IMR-90 (cell line): ENCODE measurements at regions not wholly inside any gene's neighbourhood (a gene's known extent, or its start where the extent isn't known, plus 50 kb on each side); places are given as distances from the start of the nearest gene placed in this dataset.

Experiments used
- ATAC-seq: fragments of 200-7000 bp; cut with Tn5 transposase; 2 replicates; pipeline ENCODE4 v1.9.1; 2020; ENCODE audit warnings: low read depth, mild to moderate bottlenecking, moderate library complexity
- BruUV-seq: library from RNA; stranded (reverse); fragments of 400-500 nt; replicated peaks from 2 replicates; lab custom pipeline; 2021; lab: Mats Ljungman, UMichigan
- CTCF ChIA-PET: fragments of 300-600 bp; formaldehyde crosslinking; extraction: SDS; loops from one replicate; lab custom pipeline; 2021; ENCODE audit warnings: antibody characterized with exemption; lab: Yijun Ruan, JAX
- POLR2A ChIA-PET: fragments of 300-600 bp; sonication (Branson Sonifier 250); formaldehyde crosslinking; loops from one replicate; lab custom pipeline; 2022; ENCODE audit warnings: antibody characterized with exemption; ENCODE audit not compliant: unreplicated experiment; lab: Charles Lee
- DNase-seq: peaks from one replicate; pipeline ENCODE4 v3.0.0; 2013
- H2AFZ ChIP-seq: replicated peaks from 2 replicates; pipeline ENCODE3; 2013; ENCODE audit warnings: low read length, mild to moderate bottlenecking; ENCODE audit not compliant: poor library complexity
- H2AK5ac ChIP-seq: 2 replicates; pipeline ENCODE4 v1.6.1; 2013; ENCODE audit warnings: low read depth, low read length, inconsistent platforms
- H2AK9ac ChIP-seq: replicated peaks from 2 replicates; pipeline ENCODE3; 2013; ENCODE audit warnings: mild to moderate bottlenecking, low read depth, low read length, moderate library complexity; ENCODE audit not compliant: poor library complexity
- H2BK120ac ChIP-seq: 2 replicates; pipeline ENCODE4 v1.6.1; 2013; ENCODE audit warnings: low read depth, low read length, inconsistent platforms
- H2BK15ac ChIP-seq: 3 replicates; pipeline ENCODE4 v1.6.1; 2013; ENCODE audit warnings: low read depth, low read length, inconsistent platforms
- H2BK20ac ChIP-seq: 2 replicates; pipeline ENCODE4 v1.6.1; 2013; ENCODE audit warnings: low read depth, mild to moderate bottlenecking, inconsistent platforms, low read length, moderate library complexity
- H2BK5ac ChIP-seq: 2 replicates; pipeline ENCODE4 v1.6.1; 2013; ENCODE audit warnings: mild to moderate bottlenecking, low read depth, low read length, inconsistent platforms; ENCODE audit not compliant: poor library complexity, severe bottlenecking
- H3K14ac ChIP-seq: replicated peaks from 2 replicates; pipeline ENCODE4 v1.6.1; 2013; ENCODE audit warnings: low read depth, low read length, inconsistent platforms
- H3K18ac ChIP-seq: 2 replicates; pipeline ENCODE4 v1.6.1; 2013; ENCODE audit warnings: low read depth, low read length, control low read depth
- H3K23ac ChIP-seq: 2 replicates; pipeline ENCODE4 v1.6.1; 2013; ENCODE audit warnings: low read depth, low read length, inconsistent platforms
- H3K27ac ChIP-seq: 2 replicates; pipeline ENCODE4 v1.5.1; 2013; ENCODE audit warnings: mild to moderate bottlenecking, control low read depth, low read length; ENCODE audit not compliant: insufficient read depth
- H3K27me3 ChIP-seq: 2 replicates; pipeline ENCODE4 v1.6.1; 2013; ENCODE audit warnings: low read length; ENCODE audit not compliant: control insufficient read depth, insufficient read depth
- H3K36me3 ChIP-seq: 2 replicates; pipeline ENCODE4 v1.6.1; 2013; ENCODE audit warnings: low read length, mixed read lengths; ENCODE audit not compliant: control insufficient read depth, insufficient read depth
- H3K4ac ChIP-seq: 2 replicates; pipeline ENCODE4 v1.6.1; 2013; ENCODE audit warnings: low read depth, low read length, inconsistent platforms
- H3K4me1 ChIP-seq: 2 replicates; pipeline ENCODE4 v1.6.1; 2013; ENCODE audit warnings: low read length, mixed read lengths; ENCODE audit not compliant: control insufficient read depth, insufficient read depth
- H3K4me2 ChIP-seq: 2 replicates; pipeline ENCODE4 v1.6.1; 2013; ENCODE audit warnings: low read depth, mild to moderate bottlenecking, control low read depth, low read length, moderate library complexity
- H3K4me3 ChIP-seq: 2 replicates; pipeline ENCODE4 v1.5.1; 2013; ENCODE audit warnings: low read depth, mild to moderate bottlenecking, control low read depth, low read length, moderate library complexity; ENCODE audit not compliant: insufficient read depth
- H3K56ac ChIP-seq: 2 replicates; pipeline ENCODE4 v1.6.1; 2013; ENCODE audit warnings: low read length, inconsistent platforms; ENCODE audit not compliant: insufficient read depth; ENCODE audit errors: extremely low read depth
- H3K79me1 ChIP-seq, 2 experiments: 2 replicates each; pipeline ENCODE4 v1.6.1; 2013; ENCODE audit warnings: low read length in 2 of 2, inconsistent platforms in 1 of 2, low read depth in 1 of 2
- H3K9ac ChIP-seq: 2 replicates; pipeline ENCODE4 v1.6.1; 2013; ENCODE audit warnings: low read depth, low read length, control low read depth
- H3K9me1 ChIP-seq: 2 replicates; pipeline ENCODE4 v1.6.1; 2013; ENCODE audit warnings: low read length, inconsistent platforms; ENCODE audit not compliant: insufficient read depth
- H3K9me3 ChIP-seq: 2 replicates; pipeline ENCODE4 v1.6.1; 2013; ENCODE audit warnings: low read length; ENCODE audit not compliant: control insufficient read depth, insufficient read depth
- H4K20me1 ChIP-seq: 2 replicates; pipeline ENCODE4 v1.6.1; 2013; ENCODE audit warnings: low read length, inconsistent platforms; ENCODE audit not compliant: insufficient read depth
- H4K5ac ChIP-seq: 2 replicates; pipeline ENCODE4 v1.6.1; 2013; ENCODE audit warnings: mild to moderate bottlenecking, low read depth, low read length, control low read depth
- H4K8ac ChIP-seq, 2 experiments: 2 replicates each; pipeline ENCODE4 v1.6.1; 2013; ENCODE audit warnings: low read depth in 2 of 2, low read length in 2 of 2, control low read depth in 1 of 2, inconsistent platforms in 1 of 2
- H4K91ac ChIP-seq: 2 replicates; pipeline ENCODE4 v1.6.1; 2013; ENCODE audit warnings: low read depth, low read length, inconsistent platforms; ENCODE audit not compliant: insufficient read depth
- CHD1 ChIP-seq: IDR thresholded peaks from 2 replicates; pipeline ENCODE4 v1.6.1; 2012; ENCODE audit warnings: low read depth, low read length, improper control_type of control experiment
- NFE2L2 ChIP-seq: fragments of 150-350 bp; IDR thresholded peaks from 2 replicates; pipeline ENCODE4 v1.6.1; 2016; ENCODE audit warnings: low read depth, mild to moderate bottlenecking, low read length
- RFX5 ChIP-seq: IDR thresholded peaks from 2 replicates; pipeline ENCODE4 v1.8.0; 2012; ENCODE audit warnings: low read depth, mild to moderate bottlenecking, low read length, moderate library complexity
- WGBS, 2 experiments: methylation state at CpG; one replicate each; pipeline versions ENCODE4 v1.1.5 to v1.1.7; 2013; ENCODE audit warnings: missing lambda C conversion rate in 2 of 2; ENCODE audit not compliant: insufficient read length in 1 of 2; ENCODE audit errors: extremely low coverage in 2 of 2; 5-methylcytosine and 5-hydroxymethylcytosine counted together
- dilution Hi-C: fragments of 300-500 bp; cut with HindIII; formaldehyde crosslinking; loops from one replicate; pipeline ENCODE4 v1.14.3; 2018; ENCODE audit warnings: low sequenced_read_pairs; ENCODE audit not compliant: unreplicated experiment
- in situ Hi-C: fragments of 300-500 bp; cut with MboI; formaldehyde crosslinking; loops from 3 replicates; pipeline ENCODE4 v1.14.3; 2019; ENCODE audit warnings: low sequenced_read_pairs, inconsistent platforms, mixed read lengths
- intact Hi-C: fragments of 100-400 bp; cut with micrococcal nuclease; formaldehyde crosslinking; loops from 2 replicates; pipeline ENCODE4 v1.10.0; 2022
- TF ChIP-seq, protein P1 (sequence below): conservative IDR thresholded peaks from 2 replicates; pipeline ENCODE4 v1.5.1; 2012; ENCODE audit warnings: mild to moderate bottlenecking, low read depth, low read length, improper control_type of control experiment

DNA sequence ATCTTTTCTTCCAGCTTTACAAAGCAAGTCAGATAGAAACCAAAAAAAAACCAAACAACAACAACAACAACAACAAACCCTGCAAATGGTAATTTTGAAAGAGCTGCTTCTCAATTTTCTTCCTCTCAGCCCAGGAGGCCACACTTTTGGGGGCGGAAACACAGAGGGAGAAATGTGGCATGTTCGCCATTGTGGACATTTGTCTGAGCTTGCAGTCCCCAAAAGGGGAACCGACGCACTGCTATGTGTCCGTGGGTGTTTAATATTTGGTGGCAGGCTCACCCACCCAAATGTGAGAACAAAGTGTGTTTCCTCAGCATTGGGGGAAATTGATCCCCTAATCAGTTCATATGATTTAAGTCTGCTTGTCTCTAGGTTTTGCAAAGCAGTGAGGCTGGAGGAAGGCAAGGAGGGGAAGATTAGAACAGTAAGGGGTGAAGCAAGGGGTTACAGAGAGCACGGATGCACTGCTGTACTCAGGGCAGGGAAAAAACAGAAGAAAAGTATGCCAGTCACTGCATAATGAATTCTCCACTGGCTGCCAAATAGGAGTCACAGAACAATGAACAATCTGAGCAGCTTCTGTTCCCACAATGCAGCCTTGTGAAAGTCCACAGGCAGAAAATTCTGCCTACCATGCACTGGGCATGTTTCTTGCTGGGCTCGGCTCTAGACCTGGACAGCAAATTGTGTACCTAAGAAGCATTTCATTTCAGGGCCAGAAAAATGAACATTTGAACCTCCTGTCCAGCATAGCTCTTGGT, 74.7 kb upstream of the GPM6B start:
- Histone ChIP-seq H4K8ac (no peak overlapping the region), H3K4me2 (no peak overlapping the region), H3K9me1 (no peaks in the 10 kb centered on the region), H2AK5ac (no peak overlapping the region), H3K14ac (no peak overlapping the region), H3K23ac (no peak overlapping the region), H4K91ac (no peak overlapping the region), H2BK20ac (no peak overlapping the region), H3K18ac (no peak overlapping the region), H3K56ac (no peak overlapping the region), H3K79me1 (no peaks in the 10 kb centered on the region), H2BK120ac (no peak overlapping the region), H2BK5ac (no peak overlapping the region), H3K27me3 (peaks cover 7% of the 10 kb centered on the region; the same call in 1 of the 2 replicates), H3K9ac (no peak overlapping the region), H3K4me3 (no peak overlapping the region), H3K9me3 (no peaks in the 10 kb centered on the region), H3K4me1 (no peaks in the 10 kb centered on the region), H4K5ac (no peak overlapping the region), H2AK9ac (no peak overlapping the region), H4K20me1 (no peaks in the 10 kb centered on the region), H3K36me3 (no peaks in the 10 kb centered on the region), H3K27ac (no peak overlapping the region), H2AFZ (no peak overlapping the region), H2BK15ac (no peak overlapping the region), H3K4ac (no peak overlapping the region)
- no peak for DNase-seq
- no peak for ATAC-seq
- intact Hi-C loops = no loop called here
- in situ Hi-C loops = no loop called here
- 33% methylated on average over 2 of the region's 7 CpGs; no CpG with 5 or more reads in 1 of the 2 experiments for WGBS, 2 experiments
- no TSS peak for BruUV-seq
- dilution Hi-C loops = no loop called here
- CTCF ChIA-PET = interaction anchor here (1.0 kb wide), 1 partner anchor 20 kb away, joined by 3 read pairs; no protein-coding TSS in a partner anchor
- POLR2A ChIA-PET = no interaction called here
- TF ChIP-seq, protein P1, sequence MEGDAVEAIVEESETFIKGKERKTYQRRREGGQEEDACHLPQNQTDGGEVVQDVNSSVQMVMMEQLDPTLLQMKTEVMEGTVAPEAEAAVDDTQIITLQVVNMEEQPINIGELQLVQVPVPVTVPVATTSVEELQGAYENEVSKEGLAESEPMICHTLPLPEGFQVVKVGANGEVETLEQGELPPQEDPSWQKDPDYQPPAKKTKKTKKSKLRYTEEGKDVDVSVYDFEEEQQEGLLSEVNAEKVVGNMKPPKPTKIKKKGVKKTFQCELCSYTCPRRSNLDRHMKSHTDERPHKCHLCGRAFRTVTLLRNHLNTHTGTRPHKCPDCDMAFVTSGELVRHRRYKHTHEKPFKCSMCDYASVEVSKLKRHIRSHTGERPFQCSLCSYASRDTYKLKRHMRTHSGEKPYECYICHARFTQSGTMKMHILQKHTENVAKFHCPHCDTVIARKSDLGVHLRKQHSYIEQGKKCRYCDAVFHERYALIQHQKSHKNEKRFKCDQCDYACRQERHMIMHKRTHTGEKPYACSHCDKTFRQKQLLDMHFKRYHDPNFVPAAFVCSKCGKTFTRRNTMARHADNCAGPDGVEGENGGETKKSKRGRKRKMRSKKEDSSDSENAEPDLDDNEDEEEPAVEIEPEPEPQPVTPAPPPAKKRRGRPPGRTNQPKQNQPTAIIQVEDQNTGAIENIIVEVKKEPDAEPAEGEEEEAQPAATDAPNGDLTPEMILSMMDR = no peak
- TF ChIP-seq NFE2L2 = no peak
- no peak for TF ChIP-seq CHD1
- TF ChIP-seq RFX5 = no peak
